Natural killer cell (primary cell): ENCODE measurements at regions not wholly inside any gene's neighbourhood (a gene's known extent, or its start where the extent isn't known, plus 50 kb on each side); places are given as distances from the start of the nearest gene placed in this dataset.

Experiments used
- ATAC-seq, 3 donors: fragments of 150-1000 bp in 2 of 3; fragments of 200-7000 bp in 1 of 3; cut with Tn5 transposase; 1 replicate in 1 of 3; 2 replicates in 2 of 3; pipeline ENCODE4 v1.10.0; 2021; ENCODE audit warnings: mild to moderate bottlenecking in 2 of 3, moderate library complexity in 2 of 3
- DNase-seq, 2 donors: peaks; one replicate each; pipeline versions ENCODE4 v3.0.0 to v3.0.0-alpha.2; 2013 to 2021; ENCODE audit warnings: mixed read lengths in 1 of 2
- H3K27ac ChIP-seq: one replicate; pipeline ENCODE4 v1.5.1; 2013; ENCODE audit warnings: mild to moderate bottlenecking, low read length
- H3K27me3 ChIP-seq: one replicate; pipeline ENCODE4 v1.6.1; 2013; ENCODE audit warnings: low read length; ENCODE audit not compliant: control insufficient read depth, insufficient read depth
- H3K36me3 ChIP-seq: one replicate; pipeline ENCODE4 v1.6.1; 2013; ENCODE audit warnings: low read length; ENCODE audit not compliant: control insufficient read depth, insufficient read depth
- H3K4me1 ChIP-seq: one replicate; pipeline ENCODE4 v1.6.1; 2013; ENCODE audit warnings: low read length; ENCODE audit not compliant: control insufficient read depth, insufficient read depth
- H3K4me3 ChIP-seq: one replicate; pipeline ENCODE4 v1.5.1; 2013; ENCODE audit warnings: low read length
- H3K9me3 ChIP-seq: one replicate; pipeline ENCODE4 v1.6.1; 2013; ENCODE audit warnings: low read length; ENCODE audit not compliant: control insufficient read depth, insufficient read depth
- H3K27ac Mint-ChIP-seq, 2 donors: one replicate each; pipeline ENCODE4 v1.8.0; 2022; ENCODE audit warnings: mild to moderate bottlenecking in 2 of 2, mixed read lengths in 2 of 2, moderate library complexity in 1 of 2
- H3K27me3 Mint-ChIP-seq, 2 donors: one replicate each; pipeline ENCODE4 v1.8.0; 2022; ENCODE audit warnings: low read depth in 2 of 2, mixed read lengths in 2 of 2
- H3K36me3 Mint-ChIP-seq: one replicate; pipeline ENCODE4 v1.8.0; 2022; ENCODE audit warnings: mixed read lengths
- H3K4me1 Mint-ChIP-seq, 2 donors: one replicate each; pipeline ENCODE4 v1.8.0; 2022; ENCODE audit warnings: mixed read lengths in 2 of 2
- H3K4me3 Mint-ChIP-seq: one replicate; pipeline ENCODE4 v1.8.0; 2022; ENCODE audit warnings: mild to moderate bottlenecking, moderate library complexity, mixed read lengths
- H3K9me3 Mint-ChIP-seq, 2 donors: one replicate each; pipeline ENCODE4 v1.8.0; 2022; ENCODE audit warnings: mixed read lengths in 2 of 2
- CTCF ChIP-seq: fragments of 200-600 bp; IDR thresholded peaks from one replicate; pipeline ENCODE4 v1.8.0; 2022; ENCODE audit warnings: antibody characterized with exemption
- WGBS: methylation state at CpG from one replicate; pipeline ENCODE4 v1.1.7; 2013; ENCODE audit warnings: missing lambda C conversion rate; ENCODE audit not compliant: insufficient coverage; 5-methylcytosine and 5-hydroxymethylcytosine counted together
- intact Hi-C: fragments of 100-400 bp; cut with micrococcal nuclease; formaldehyde crosslinking; loops from one replicate; pipeline ENCODE4 v1.14.2; 2022

- H3K27ac Mint-ChIP-seq, result no peak overlapping the region
- H3K9me3 Mint-ChIP-seq, result no peaks in the 10 kb centered on the region
- DNase-seq, result no peak
- H3K27me3 Mint-ChIP-seq, result peaks cover 21 to 70% of the 10 kb centered on the region in 2 donors
- H3K4me3 Mint-ChIP-seq, result no peak overlapping the region
- H3K4me1 ChIP-seq, result peaks cover 16% of the 10 kb centered on the region
- peaks cover 36 to 44% of the 10 kb centered on the region in 2 donors for H3K4me1 Mint-ChIP-seq
- WGBS, result 86% methylated on average over 1 of the region's 1 CpG
- ATAC-seq, result no peak
- peaks cover 6% of the 10 kb centered on the region for H3K27me3 ChIP-seq
- H3K36me3 ChIP-seq, result no peaks in the 10 kb centered on the region
- no peak overlapping the region for H3K27ac ChIP-seq
- H3K9me3 ChIP-seq, result no peaks in the 10 kb centered on the region
- no peak overlapping the region for H3K4me3 ChIP-seq
- no peaks in the 10 kb centered on the region for H3K36me3 Mint-ChIP-seq
- no peak for TF ChIP-seq CTCF
- intact Hi-C loops, result no loop called here
Observed at GRCh38 chr14:51600658-51601057, 51.1 kb upstream of the FRMD6 start.
